GM18507 (cell line): ENCODE measurements at regions not wholly inside any gene's neighbourhood (a gene's known extent, or its start where the extent isn't known, plus 50 kb on each side); places are given as distances from the start of the nearest gene placed in this dataset.

Experiments
- DNase-seq: peaks from one replicate; pipeline ENCODE4 v3.0.0; 2011; ENCODE audit warnings: low read depth; ENCODE audit not compliant: insufficient read length; ENCODE audit errors: extremely low spot score
- FAIRE-seq: peaks from 2 replicates; lab custom pipeline; 2011; peaks lifted over from hg19 to GRCh38; lab: Jason Lieb, UNC

DNA sequence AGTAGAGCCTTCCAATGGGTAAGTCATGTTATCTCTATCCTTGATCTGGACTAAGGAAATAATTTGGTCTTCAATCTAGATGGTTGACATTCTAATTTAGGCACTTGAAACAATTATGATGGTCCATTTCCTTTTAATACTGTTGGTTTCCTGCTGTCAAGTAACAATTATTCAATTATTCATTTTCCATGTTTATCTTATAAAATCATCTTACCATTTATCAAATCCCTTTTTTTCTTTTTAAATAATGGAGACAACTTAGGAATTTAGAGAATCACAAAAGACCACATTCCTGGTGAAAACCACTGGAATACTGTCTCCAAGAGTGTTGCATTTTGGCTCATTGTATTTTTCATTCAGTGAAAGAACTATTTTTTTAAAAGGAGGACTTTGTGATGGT, 148.7 kb upstream of the CTSO start:
- FAIRE-seq: no peak
- DNase-seq: no peak

DNA sequence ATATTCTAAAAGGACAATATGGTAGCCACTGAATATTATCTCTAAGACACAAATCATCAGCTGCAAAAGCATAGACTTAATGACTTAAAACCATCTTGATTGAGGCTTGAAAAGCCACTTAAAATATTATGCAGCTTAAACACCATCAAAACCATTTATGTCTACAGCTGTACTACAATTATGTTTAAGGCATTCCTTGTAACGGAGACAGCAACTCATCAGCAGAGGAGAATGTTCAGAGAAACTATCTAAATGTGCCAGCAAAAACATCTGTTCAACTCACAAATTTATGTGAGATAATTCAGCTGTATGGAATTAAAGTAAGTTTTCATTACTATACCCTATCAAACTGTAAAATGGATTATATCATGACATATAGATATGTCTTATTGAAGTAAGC, 147.9 kb upstream of the CTSO start:
- no peak for FAIRE-seq
- no peak for DNase-seq

DNA sequence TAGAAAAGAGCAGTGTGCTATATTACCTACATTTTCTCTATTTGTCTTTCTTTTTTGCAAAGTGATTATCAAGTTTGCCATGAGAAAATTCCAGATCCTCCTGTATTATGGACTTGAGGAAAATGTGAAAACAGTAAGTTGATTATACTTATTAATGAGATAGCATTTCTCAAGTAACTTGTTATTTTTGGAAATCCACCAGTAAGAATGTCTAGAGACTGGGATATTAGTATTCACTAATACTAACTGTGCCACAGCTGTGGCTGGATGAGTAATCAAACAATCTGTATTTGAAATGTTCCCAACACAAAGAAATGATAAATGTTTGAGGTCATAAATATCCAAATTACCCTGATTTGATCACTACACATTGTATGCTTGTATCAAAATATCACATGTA, 147.0 kb upstream of the CTSO start:
- FAIRE-seq (no peak), DNase-seq (no peak)

DNA sequence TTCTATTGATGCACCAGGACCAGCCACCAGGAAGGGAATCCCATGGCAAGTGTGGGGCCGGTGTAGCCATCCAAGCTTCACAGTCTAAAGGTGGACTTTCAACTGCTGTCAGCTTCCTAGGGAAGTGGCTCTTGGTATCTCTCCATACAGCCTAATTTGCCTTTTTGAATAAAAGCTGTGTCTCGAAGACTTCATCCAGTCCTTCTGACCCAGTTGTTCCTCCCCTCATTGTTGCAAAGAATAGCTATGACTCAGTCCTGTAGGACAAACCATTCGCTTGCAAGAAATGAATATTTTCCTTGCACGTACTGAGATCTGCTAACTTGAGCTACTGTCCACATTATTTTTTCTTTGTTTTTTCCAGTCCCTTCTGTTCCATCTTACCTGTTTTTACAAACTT, 145.1 kb upstream of the CTSO start:
- no peak for DNase-seq
- FAIRE-seq: no peak

DNA sequence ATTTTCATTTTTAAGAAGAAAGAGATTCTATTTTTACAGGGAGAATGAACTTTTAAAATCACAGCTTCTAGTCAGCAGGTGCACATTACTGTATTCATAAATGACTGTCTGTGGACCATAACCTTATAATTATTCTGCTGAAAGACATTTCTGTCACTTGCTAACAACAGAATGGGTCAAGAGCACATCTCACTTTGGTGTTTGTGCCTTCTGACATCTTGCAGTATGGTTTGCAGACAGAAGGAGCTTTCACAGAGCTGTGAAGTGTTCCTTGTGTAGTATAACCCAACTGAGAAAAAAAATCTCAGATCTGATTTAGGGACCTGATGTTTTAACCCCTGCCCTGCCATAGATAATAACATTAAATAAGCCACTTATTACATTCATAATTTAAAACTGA, 131.4 kb upstream of the CTSO start:
- no peak for DNase-seq
- FAIRE-seq: no peak

DNA sequence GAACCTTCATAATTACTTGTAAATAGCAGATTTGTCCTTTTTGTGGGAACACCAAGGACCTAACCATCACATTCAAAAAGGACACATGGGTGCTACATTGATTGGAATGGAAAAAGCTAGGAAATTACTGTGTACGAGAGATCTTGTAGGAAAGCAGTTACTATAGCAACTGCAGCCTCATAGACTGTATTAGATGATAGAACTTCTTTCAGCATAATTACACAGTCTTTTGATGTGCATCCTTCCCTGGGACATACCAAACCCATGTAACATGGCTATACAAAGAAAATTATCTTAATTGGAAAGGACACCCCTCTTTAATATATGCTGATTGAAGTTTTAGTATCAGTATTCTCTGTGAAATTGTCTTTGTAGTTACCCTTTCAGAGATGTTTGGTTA, 130.7 kb upstream of the CTSO start:
- DNase-seq (no peak), FAIRE-seq (no peak)

DNA sequence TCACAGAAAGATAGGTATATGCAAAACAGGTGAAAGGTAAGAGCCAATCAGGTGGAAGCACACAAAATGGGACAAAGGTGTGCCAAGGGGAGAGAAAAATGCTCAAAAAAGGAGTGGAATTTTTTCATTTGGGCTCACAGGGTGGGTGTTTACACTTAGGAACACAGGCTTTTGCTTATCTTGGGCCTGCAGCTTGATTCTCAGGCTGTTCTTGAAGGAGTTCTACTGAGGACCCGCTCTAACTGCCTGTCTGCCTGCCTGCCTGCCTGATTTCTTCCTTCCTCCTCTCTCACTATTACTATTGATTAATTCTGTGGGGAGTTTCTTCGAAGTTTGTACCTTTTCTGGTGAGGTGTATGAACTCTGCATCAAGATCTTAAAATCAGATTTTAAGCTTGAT, 120.3 kb upstream of the CTSO start:
- FAIRE-seq (no peak), DNase-seq (no peak)

DNA sequence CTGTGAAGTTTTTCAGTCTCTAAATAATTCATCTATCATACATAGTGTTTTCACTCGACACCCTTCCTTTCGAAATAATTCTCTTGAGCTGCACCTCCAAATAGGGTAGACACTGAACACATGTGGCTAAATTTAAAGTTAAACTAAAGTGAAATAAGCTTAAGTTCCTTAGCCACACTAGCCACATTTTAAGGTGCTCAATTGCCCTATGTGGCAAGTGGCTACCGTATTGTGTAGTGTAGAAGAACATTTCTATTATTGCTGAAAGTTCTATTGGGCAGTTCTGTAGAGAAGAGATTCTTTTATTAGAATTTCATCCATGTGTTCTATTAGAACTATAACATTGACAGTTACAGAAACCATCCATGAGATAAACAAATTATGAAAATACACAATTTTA, 107.0 kb upstream of the CTSO start:
- FAIRE-seq: no peak
- no peak for DNase-seq

DNA sequence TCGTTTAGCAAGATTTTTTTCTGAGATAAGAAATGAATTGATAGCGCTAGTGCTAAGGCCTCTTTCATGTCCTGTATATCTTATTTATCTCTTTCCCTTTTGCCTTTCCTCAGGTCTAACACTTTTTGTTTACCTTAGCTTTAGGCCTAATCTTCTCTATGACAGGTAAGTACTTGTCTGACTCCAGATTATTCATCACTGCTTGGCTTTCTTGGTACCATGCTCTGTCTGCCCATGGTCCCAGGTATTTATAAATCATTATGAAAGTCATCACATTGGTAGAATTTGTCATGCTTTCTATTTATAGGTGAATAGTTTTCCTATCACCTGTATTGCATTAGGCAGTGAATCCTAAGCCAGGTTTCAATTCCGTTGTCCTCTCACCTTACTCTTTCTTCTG, 99.5 kb upstream of the CTSO start:
- no peak for DNase-seq
- no peak for FAIRE-seq

DNA sequence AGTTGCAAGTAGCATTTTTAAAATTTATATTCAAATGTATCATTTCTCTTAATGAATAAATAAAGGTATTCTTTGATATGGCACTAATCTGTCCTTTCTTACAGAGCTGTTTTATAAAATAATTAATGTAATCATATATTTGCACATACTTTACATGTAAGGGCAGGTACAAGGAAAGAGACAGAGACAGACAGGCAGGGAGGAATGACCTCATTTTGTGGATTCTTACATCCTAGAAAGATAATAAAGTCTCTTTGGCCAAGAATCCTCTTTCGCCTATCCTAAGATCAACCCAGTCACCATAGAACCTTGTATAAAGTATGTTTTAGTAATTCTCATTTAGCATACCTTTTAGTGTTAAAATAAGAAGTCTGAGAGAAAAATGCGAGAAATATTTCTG, 98.5 kb upstream of the CTSO start:
- no peak for FAIRE-seq
- DNase-seq: no peak

DNA sequence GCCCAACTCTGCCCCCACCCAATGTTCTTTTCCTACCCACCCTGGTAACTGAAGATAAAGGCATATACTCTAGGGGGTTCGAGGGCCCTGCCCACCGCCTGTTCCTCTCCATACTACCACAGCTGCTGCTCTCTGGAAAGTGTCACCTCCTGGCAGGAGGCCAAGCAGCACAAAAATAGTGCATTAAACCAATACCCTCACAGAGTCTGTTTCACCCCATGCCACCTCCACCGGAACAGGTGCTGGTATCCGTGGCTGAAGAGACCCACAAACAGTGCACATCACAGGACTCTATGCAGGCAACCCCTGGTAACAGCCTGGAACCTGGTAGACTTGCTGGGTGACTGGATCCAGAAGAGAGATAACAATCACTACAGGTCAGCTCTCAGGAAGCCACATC, 85.1 kb upstream of the CTSO start:
- DNase-seq (no peak), FAIRE-seq (no peak)

DNA sequence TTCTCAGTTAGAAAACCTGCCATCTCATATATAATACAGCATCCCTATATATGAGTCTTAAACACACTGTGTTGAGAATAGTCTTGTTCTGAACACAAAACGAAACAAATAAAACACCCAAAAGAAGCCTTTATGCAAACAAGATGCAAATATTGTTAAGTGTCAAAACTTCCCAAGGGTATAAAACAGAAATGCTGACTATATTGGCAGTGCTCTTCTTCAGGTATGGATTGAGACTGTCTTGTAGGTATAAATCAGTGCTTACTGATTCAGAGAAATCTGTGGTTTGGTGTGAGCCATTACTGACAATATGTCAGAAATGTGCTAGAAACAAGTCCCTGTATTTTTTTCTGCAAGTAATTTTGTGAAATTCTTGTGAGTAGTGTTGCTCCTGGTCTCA, 82.8 kb upstream of the CTSO start:
- no peak for DNase-seq
- no peak for FAIRE-seq

DNA sequence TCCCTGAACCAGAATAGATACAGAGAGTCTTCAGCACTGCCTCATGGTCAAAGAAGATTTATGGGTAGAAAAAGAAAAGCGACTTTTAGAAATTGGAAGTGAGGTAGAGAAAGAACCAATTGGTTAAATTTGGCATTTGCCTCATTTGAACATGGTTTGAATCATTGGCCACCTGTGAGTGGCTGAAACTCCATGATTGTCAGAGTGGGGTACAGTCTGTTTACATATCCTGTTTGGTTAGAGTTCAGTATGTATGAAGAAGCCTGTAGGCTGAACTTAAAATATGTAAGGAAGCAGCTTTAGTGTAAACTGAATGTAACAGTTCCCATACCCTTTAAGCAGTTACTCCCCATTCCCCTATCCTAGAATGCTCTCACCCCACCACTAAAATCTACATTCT, 76.0 kb upstream of the CTSO start:
- FAIRE-seq (no peak), DNase-seq (no peak)

DNA sequence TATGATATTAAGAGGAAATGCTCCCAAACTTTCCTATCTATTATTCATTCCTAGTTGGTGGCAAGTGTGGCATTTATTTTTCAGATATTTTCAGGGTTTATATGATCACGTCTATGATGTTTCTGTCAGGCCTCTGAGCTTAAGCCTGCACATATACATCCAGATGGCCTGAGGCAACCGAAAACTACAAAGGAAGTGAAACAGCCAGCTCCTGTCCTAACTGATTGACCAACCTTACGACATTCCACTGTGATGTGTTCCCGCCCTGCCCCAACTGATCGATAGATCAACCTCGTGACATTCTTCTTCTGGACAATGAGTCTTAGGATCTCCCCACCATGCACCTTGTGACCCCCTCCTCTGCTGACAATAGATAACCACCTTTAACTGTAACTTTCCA, 67.6 kb upstream of the CTSO start:
- no peak for DNase-seq
- FAIRE-seq: no peak

DNA sequence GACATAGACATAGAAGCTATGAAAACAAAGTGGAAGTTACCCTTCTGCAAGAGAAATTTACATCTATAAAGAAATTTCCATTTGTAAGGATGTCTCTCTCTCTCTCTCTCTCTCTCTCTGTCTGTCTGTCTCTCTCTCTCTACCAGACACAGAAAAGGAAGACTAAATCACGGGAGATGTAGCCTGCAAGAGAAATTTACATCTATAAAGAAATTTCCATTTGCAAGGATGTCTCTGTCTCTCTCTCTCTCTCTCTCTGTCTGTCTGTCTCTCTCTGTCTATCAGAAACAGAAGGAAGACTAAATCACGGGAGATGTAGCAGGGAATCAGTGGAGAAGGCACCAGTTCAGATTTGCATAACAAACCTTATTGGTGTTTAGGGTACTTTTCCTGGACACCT, 65.6 kb upstream of the CTSO start:
- DNase-seq (no peak), FAIRE-seq (no peak)

DNA sequence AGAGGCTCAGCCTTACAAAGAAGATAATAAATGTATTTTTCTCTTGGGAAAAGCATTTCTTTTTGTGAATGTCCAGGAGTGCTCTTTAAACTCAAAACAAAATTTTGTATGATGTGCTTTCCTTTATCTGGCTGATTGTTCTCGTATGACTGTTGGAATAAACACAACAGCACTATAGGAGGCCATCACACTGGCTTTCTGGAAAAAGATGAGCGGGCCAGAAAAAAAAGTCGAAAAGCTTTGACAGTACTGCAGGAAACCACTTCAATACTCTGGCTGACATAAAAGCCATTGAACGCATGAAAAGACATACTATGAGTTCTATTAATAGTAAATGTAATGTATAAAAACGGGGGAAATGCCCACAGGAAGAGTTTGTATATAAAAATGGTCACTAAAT, 64.7 kb upstream of the CTSO start:
- DNase-seq (no peak), FAIRE-seq (no peak)

DNA sequence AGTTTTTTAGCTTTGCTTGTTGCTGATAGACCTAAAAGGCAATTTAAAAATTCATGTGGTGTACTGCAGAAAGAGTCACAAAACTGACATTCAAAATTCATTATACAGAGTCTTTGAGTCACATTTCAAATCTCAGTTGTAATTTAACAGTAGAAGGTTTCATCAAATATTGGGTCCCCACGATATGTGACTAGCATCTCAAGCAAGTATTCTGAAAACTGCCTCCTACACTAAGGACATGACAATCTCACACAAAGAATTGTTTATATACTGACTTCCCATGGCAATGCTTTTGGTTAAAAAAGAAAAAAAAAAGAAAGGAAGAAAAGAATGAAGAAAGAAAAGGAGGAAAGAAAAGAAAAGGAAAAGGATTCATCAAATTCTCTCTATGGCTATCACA, 62.1 kb upstream of the CTSO start:
- FAIRE-seq: no peak

DNA sequence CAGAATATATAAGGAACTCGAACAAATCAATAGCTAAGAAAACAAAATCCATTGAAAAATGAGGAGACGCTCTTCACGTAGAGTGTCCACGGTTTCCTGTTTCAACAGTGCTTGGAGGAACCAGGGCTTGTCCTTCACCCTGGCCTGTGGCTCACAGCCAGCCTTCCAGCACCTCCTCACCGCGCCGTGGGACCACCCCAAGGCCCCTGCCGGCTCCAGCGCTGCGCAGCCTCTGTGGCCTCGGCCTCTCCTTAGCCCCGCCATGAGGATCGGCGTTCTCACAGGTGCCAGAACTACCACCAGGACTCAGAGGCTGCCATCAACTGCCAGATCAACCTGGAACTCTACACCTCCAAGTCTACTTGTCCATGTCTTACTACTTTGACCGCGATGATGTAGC, 52.5 kb upstream of the CTSO start:
- FAIRE-seq (no peak), DNase-seq (no peak)

More for the DNA sequence above, 62.1 kb upstream of the CTSO start:
- DNase-seq: no peak
